ENCODE measurements at regions not wholly inside any gene's neighbourhood (a gene's known extent, or its start where the extent isn't known, plus 50 kb on each side); places are given as distances from the start of the nearest gene placed in this dataset.

- H3K4me3 ChIP-seq (ENCODE audit: low read depth, low read length): no peak overlapping the region
- no peaks in the 10 kb centered on the region for H3K27me3 ChIP-seq (ENCODE audit: insufficient read depth, low read depth, severe bottlenecking)
- no peaks in the 10 kb centered on the region for H3K36me3 ChIP-seq
- DNase-seq: no peak
- H3K9me3 ChIP-seq (ENCODE audit: severe bottlenecking): no peaks in the 10 kb centered on the region
- TF ChIP-seq CTCF (IDR thresholded peaks at IDR 0.05; ENCODE audit: low read depth, low read length): no peak
- H3K27ac ChIP-seq: no peak overlapping the region
Observed at GRCh38 chr13:55820817-55821216, 1319.9 kb upstream of the PRR20A start.

GRCh38 chr13:55869648-55870047 is 1271.1 kb upstream of the PRR20A start:
- no peak for DNase-seq
- no peak for TF ChIP-seq CTCF (IDR thresholded peaks at IDR 0.05; ENCODE audit: low read depth, low read length)
- H3K36me3 ChIP-seq: no peaks in the 10 kb centered on the region
- no peaks in the 10 kb centered on the region for H3K9me3 ChIP-seq (ENCODE audit: severe bottlenecking)
- no peak overlapping the region for H3K4me3 ChIP-seq (ENCODE audit: low read depth, low read length)
- H3K27me3 ChIP-seq (ENCODE audit: insufficient read depth, low read depth, severe bottlenecking): no peaks in the 10 kb centered on the region
- no peak overlapping the region for H3K27ac ChIP-seq

GRCh38 chr13:55887561-55887960 is 1253.2 kb upstream of the PRR20A start:
- Histone ChIP-seq H3K27me3 (ENCODE audit: insufficient read depth, low read depth, severe bottlenecking) (no peaks in the 10 kb centered on the region), H3K4me3 (ENCODE audit: low read depth, low read length) (no peak overlapping the region), H3K27ac (no peak overlapping the region), H3K36me3 (no peaks in the 10 kb centered on the region), H3K9me3 (ENCODE audit: severe bottlenecking) (no peaks in the 10 kb centered on the region)
- DNase-seq: no peak
- no peak for TF ChIP-seq CTCF (IDR thresholded peaks at IDR 0.05; ENCODE audit: low read depth, low read length)

GRCh38 chr13:55893540-55893939 is 1247.2 kb upstream of the PRR20A start:
- no peak for TF ChIP-seq CTCF (IDR thresholded peaks at IDR 0.05; ENCODE audit: low read depth, low read length)
- H3K36me3 ChIP-seq: no peaks in the 10 kb centered on the region
- H3K4me3 ChIP-seq (ENCODE audit: low read depth, low read length): no peak overlapping the region
- H3K27ac ChIP-seq: no peak overlapping the region
- no peak for DNase-seq
- H3K27me3 ChIP-seq (ENCODE audit: insufficient read depth, low read depth, severe bottlenecking): no peaks in the 10 kb centered on the region
- H3K9me3 ChIP-seq (ENCODE audit: severe bottlenecking): no peaks in the 10 kb centered on the region

GRCh38 chr13:55937180-55937579 is 1203.5 kb upstream of the PRR20A start:
- no peak for TF ChIP-seq CTCF (IDR thresholded peaks at IDR 0.05; ENCODE audit: low read depth, low read length)
- no peaks in the 10 kb centered on the region for H3K27me3 ChIP-seq (ENCODE audit: insufficient read depth, low read depth, severe bottlenecking)
- H3K4me3 ChIP-seq (ENCODE audit: low read depth, low read length): no peak overlapping the region
- no peaks in the 10 kb centered on the region for H3K9me3 ChIP-seq (ENCODE audit: severe bottlenecking)
- no peak overlapping the region for H3K27ac ChIP-seq
- H3K36me3 ChIP-seq: no peaks in the 10 kb centered on the region
- DNase-seq: no peak

GRCh38 chr13:55948175-55948574 is 1192.5 kb upstream of the PRR20A start:
- no peaks in the 10 kb centered on the region for H3K9me3 ChIP-seq (ENCODE audit: severe bottlenecking)
- no peaks in the 10 kb centered on the region for H3K36me3 ChIP-seq
- H3K27ac ChIP-seq: no peak overlapping the region
- no peak overlapping the region for H3K4me3 ChIP-seq (ENCODE audit: low read depth, low read length)
- H3K27me3 ChIP-seq (ENCODE audit: insufficient read depth, low read depth, severe bottlenecking): no peaks in the 10 kb centered on the region
- TF ChIP-seq CTCF (IDR thresholded peaks at IDR 0.05; ENCODE audit: low read depth, low read length): no peak
- DNase-seq: no peak
